ENCODE measurements at regions not wholly inside any gene's neighbourhood (a gene's known extent, or its start where the extent isn't known, plus 50 kb on each side); places are given as distances from the start of the nearest gene placed in this dataset.
A peak's percentile ranks its signal among the peaks of the same experiment; 100 is the strongest.
"Not testable (repeated sequence)": the region's sequence is repeated elsewhere in the genome, so short reads cannot be mapped to it uniquely, and the experiment has no call there.

DNA sequence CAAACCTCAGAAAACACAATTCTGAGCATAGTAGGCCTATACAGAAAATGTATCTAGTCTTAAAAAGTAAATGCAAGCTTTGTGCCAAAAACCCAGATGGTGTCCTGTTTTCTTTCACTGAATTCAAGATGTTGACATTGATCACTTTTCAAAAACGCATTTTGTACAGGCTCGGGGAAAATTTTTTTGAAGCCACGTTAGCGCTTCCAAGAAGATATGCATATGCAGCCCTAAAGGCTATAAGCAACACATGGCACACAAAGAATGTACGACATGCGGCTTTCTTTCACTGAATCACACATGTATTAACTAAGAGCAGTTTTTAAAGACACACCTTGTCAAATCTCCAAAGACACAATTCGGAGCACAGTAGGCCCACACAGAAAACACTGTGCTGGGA lies 115.4 kb downstream of the MRPL57 start:
- no peaks in the 10 kb centered on the region for H3K4me1 Mint-ChIP-seq (ENCODE audit: low read depth)
- H3K4me3 Mint-ChIP-seq = no peak overlapping the region
- no peaks in the 10 kb centered on the region for H3K36me3 Mint-ChIP-seq (ENCODE audit: low read depth)
- no peaks in the 10 kb centered on the region for H3K9me3 Mint-ChIP-seq
- H3K27ac Mint-ChIP-seq = no peak overlapping the region
- peaks cover 4% of the 10 kb centered on the region for H3K27me3 Mint-ChIP-seq (ENCODE audit: low read depth)

- not testable (repeated sequence) for H3K9me3 Mint-ChIP-seq; H3K27me3 Mint-ChIP-seq (ENCODE audit: low read depth); H3K36me3 Mint-ChIP-seq (ENCODE audit: low read depth); H3K4me3 Mint-ChIP-seq
- peak overlapping the region; percentile 45 for H3K27ac Mint-ChIP-seq
- peaks cover 19% of the 10 kb centered on the region for H3K4me1 Mint-ChIP-seq (ENCODE audit: low read depth)
Measured at GRCh38 chr13:21296991-21297390, 120.5 kb downstream of the MRPL57 start.

DNA sequence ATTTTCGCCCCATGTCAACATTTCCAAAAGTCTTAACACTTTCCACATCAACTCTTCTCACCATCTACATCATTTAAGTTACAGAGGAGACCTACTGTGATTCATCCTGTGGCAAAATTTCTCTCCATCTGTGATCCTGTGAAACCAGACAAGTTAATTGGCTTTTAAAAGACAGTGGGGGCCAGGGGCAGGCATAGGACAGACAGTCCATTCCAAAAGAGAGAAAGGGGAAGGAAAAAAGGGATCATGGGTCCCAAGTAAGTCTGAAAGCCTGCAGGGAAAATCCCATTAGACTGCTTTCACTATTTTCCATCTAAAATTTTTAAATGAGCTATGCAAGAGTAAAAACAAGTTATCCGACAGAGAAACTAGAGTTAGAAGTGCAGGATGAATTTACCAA lies 121.0 kb downstream of the MRPL57 start:
- H3K27me3 Mint-ChIP-seq (ENCODE audit: low read depth) = peaks cover 4% of the 10 kb centered on the region
- H3K4me3 Mint-ChIP-seq = peak overlapping the region; percentile 88
- peaks cover under 1% of the 10 kb centered on the region for H3K36me3 Mint-ChIP-seq (ENCODE audit: low read depth)
- peaks cover 19% of the 10 kb centered on the region for H3K4me1 Mint-ChIP-seq (ENCODE audit: low read depth)
- H3K27ac Mint-ChIP-seq = peak overlapping the region; percentile 45
- H3K9me3 Mint-ChIP-seq = no peaks in the 10 kb centered on the region

GRCh38 chr13:21297914-21298831 lies 121.7 kb downstream of the MRPL57 start:
- H3K36me3 Mint-ChIP-seq (ENCODE audit: low read depth) = peaks cover 2% of the 10 kb centered on the region
- peaks cover 19% of the 10 kb centered on the region for H3K4me1 Mint-ChIP-seq (ENCODE audit: low read depth)
- peak overlapping the region; percentile 88 for H3K4me3 Mint-ChIP-seq
- H3K9me3 Mint-ChIP-seq = no peaks in the 10 kb centered on the region
- H3K27ac Mint-ChIP-seq = peak overlapping the region; percentile 79
- peaks cover 4% of the 10 kb centered on the region for H3K27me3 Mint-ChIP-seq (ENCODE audit: low read depth)

DNA sequence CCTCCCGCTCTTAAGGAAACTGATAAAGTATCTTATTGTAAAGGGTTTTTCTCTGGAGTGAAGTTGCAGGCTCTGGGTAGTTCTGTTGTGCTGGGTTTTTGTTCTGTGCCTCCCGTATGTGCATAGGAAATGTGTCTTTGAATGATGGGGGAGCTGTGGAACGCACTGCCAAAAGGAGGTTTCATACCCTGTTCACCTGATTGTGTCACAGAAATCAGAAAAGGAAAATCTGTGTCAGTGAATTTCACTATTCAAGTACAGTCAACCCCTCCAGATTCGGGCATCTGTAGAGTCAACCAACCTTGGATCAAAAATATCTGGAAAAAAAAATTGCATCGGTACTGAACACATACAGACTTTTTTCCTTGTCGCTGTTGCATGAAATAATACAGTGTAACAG lies 127.8 kb downstream of the MRPL57 start:
- no peak overlapping the region for H3K27ac Mint-ChIP-seq
- H3K36me3 Mint-ChIP-seq (ENCODE audit: low read depth) = peaks cover 7% of the 10 kb centered on the region
- no peak overlapping the region for H3K4me3 Mint-ChIP-seq
- peaks cover 5% of the 10 kb centered on the region for H3K4me1 Mint-ChIP-seq (ENCODE audit: low read depth)
- H3K9me3 Mint-ChIP-seq = no peaks in the 10 kb centered on the region
- H3K27me3 Mint-ChIP-seq (ENCODE audit: low read depth) = no peaks in the 10 kb centered on the region

DNA sequence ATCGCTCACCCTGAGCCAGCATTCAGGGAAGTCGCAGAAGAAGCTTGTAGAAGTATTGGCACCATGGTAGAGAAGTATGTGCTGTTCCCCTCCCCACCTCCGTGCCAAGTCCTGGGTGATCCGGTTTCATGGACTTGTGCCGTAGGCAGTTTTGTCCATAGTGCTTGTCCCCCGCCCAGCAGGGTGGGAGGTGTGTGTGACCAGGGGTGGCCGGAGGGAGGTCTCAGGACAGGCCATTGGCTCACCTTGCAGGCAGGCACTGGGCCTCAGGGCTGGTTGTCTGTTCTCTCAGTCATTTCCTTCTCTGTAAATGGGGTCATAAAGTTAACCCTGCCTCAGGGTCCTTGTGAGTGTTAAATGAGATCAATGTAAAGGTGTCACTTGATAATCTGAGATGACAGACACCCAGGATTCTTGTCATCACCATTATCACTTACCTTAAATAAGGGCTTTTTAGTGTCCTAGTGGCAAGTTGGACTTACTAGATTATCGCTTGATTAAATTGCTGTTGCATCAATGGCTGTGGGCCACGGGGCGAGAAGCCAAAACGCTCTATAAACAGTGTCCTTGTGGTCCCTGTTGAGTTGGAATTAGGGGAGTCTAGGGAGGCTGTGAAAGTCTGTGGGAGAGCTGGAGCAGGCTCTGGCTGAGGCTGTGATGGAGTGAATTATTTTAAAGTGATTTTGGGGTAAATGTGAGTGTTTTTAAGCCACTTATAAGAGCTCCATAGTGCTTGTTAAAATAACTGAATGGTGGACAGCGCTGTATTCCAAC lies 130.0 kb downstream of the MRPL57 start:
- H3K36me3 Mint-ChIP-seq (ENCODE audit: low read depth) = peaks cover 16% of the 10 kb centered on the region
- H3K4me1 Mint-ChIP-seq (ENCODE audit: low read depth); H3K27ac Mint-ChIP-seq: not testable (repeated sequence)

GRCh38 chr13:21307158-21307557 lies 130.7 kb downstream of the MRPL57 start:
- not testable (repeated sequence) for H3K27me3 Mint-ChIP-seq (ENCODE audit: low read depth); H3K27ac Mint-ChIP-seq; H3K9me3 Mint-ChIP-seq; H3K4me1 Mint-ChIP-seq (ENCODE audit: low read depth); H3K4me3 Mint-ChIP-seq
- peaks cover 18% of the 10 kb centered on the region for H3K36me3 Mint-ChIP-seq (ENCODE audit: low read depth)

More for the DNA sequence above, 130.0 kb downstream of the MRPL57 start:
- H3K27me3 Mint-ChIP-seq (ENCODE audit: low read depth); H3K4me3 Mint-ChIP-seq; H3K9me3 Mint-ChIP-seq: not testable (repeated sequence)

DNA sequence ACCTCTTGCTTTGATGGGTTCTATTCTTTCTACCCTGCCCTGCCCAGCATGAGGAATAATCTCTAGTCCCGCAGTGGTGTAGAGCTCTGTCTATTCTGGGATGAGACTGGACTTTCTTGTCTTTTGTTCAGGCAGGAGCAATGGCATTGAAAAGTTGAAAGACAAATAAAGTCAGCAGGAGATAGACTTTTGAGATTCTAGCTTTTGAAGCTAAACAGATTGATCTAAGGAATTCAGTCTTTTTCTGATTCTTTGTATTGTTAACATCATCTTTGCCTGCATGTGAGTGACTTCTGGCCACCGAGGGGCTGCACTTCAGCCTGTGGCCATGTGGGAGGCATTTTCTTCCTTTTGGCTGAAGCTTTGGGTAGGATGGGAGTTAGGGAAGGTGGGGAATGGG lies 132.4 kb downstream of the MRPL57 start:
- Mint-ChIP-seq H3K4me3 (no peak overlapping the region), H3K27ac (no peak overlapping the region), H3K27me3 (ENCODE audit: low read depth) (no peaks in the 10 kb centered on the region), H3K36me3 (ENCODE audit: low read depth) (peaks cover 22% of the 10 kb centered on the region), H3K4me1 (ENCODE audit: low read depth) (peaks cover 9% of the 10 kb centered on the region), H3K9me3 (no peaks in the 10 kb centered on the region)

DNA sequence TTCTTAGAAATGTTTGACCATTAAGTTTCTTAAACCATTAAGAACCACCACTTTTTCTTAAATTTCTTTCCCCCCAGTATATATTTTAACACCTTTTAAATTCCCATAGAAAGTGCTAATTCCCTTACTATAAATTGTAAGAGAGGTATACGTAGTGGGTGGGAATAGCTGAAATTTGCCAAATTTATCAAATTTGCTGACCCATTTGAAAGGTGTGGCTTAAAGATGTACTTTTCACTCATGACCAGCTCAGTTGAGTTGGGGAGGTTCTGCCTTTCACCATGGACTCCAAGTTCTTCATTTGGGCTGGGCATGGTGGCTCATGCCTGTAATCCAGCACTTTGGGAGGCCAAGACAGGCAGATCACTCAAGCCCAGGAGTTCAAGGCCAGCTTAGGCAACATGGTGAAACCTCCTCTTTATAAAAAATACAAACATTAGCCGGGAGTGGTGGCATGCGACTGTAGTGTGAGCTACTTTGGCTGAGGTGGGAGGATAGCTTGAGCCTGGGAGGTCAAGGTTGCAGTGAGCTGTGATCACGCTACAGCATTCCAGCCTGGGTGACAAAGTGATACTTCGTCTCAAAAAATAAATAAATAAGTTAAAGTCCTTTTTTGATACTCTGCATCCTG lies 133.2 kb downstream of the MRPL57 start:
- Mint-ChIP-seq H3K4me3 (no peak overlapping the region), H3K9me3 (no peaks in the 10 kb centered on the region), H3K27me3 (ENCODE audit: low read depth) (no peaks in the 10 kb centered on the region), H3K4me1 (ENCODE audit: low read depth) (peaks cover 9% of the 10 kb centered on the region), H3K36me3 (ENCODE audit: low read depth) (peaks cover 18% of the 10 kb centered on the region), H3K27ac (no peak overlapping the region)

DNA sequence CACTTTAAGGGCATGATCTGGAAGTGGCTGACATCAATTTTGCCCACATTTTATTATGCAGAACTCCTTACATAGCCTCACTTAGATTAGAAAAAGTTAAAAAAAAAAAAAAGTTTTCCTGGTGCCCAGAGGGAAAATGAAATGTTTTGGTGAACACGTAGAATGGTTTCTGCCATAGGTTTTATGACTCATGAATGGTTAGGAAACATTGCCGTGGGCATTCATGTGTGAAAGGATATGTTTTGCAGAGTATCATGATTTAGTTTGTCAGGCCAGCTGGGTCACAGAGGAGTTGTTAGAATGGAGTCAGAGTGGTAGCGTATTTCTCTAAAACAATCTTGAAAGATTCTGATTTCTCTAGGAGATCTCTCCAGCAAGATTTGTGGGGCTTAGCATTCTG lies 133.8 kb downstream of the MRPL57 start:
- Mint-ChIP-seq H3K9me3 (no peaks in the 10 kb centered on the region), H3K4me3 (no peak overlapping the region), H3K4me1 (ENCODE audit: low read depth) (peaks cover 9% of the 10 kb centered on the region), H3K27ac (no peak overlapping the region), H3K36me3 (ENCODE audit: low read depth) (peaks cover 18% of the 10 kb centered on the region), H3K27me3 (ENCODE audit: low read depth) (no peaks in the 10 kb centered on the region)

GRCh38 chr13:21314976-21315375 lies 138.5 kb downstream of the MRPL57 start:
- not testable (repeated sequence) for H3K9me3 Mint-ChIP-seq; H3K4me3 Mint-ChIP-seq; H3K27ac Mint-ChIP-seq; H3K27me3 Mint-ChIP-seq (ENCODE audit: low read depth)
- peaks cover 19% of the 10 kb centered on the region for H3K4me1 Mint-ChIP-seq (ENCODE audit: low read depth)
- peaks cover 26% of the 10 kb centered on the region for H3K36me3 Mint-ChIP-seq (ENCODE audit: low read depth)

GRCh38 chr13:21316376-21316775 lies 139.9 kb downstream of the MRPL57 start:
- no peak overlapping the region for H3K4me3 Mint-ChIP-seq
- peaks cover 17% of the 10 kb centered on the region for H3K36me3 Mint-ChIP-seq (ENCODE audit: low read depth)
- peaks cover 3% of the 10 kb centered on the region for H3K9me3 Mint-ChIP-seq

DNA sequence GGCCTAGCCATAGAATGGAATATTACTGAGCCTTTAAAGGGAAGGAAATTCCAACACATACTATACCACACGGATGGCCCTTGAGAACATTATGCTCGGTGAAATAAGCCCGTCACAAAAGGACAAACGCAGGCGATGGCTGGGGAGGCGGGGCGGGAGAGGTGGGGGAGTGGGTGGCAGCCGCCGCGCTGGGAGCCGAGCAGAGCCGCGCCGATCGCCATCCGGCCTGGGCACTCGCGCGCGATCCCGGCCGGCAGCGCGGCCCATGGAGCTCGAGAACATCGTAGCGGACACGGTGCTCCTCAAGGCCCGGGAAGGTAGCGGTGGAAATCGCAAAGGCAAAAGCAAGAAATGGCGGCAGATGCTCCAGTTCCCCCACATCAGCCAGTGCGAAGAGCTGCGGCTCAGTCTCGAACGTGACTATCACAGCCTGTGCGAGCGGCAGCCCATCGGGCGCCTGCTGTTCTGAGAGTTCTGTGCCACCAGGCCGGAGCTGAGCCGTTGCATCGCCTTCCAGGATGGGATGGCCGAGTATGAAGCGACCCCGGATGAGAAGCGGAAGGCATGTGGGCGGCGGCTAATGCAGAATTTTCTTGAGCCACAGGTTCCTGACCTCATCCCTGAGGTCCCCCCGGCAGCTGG lies 140.1 kb downstream of the ZDHHC20 start:
- Mint-ChIP-seq H3K4me1 (ENCODE audit: low read depth) (peaks cover 10% of the 10 kb centered on the region), H3K4me3 (no peak overlapping the region), H3K27me3 (ENCODE audit: low read depth) (no peaks in the 10 kb centered on the region), H3K36me3 (ENCODE audit: low read depth) (peaks cover 9% of the 10 kb centered on the region), H3K9me3 (peaks cover 3% of the 10 kb centered on the region), H3K27ac (no peak overlapping the region)

More at GRCh38 chr13:21316376-21316775, 139.9 kb downstream of the MRPL57 start:
- Mint-ChIP-seq H3K4me1 (ENCODE audit: low read depth) (peaks cover 10% of the 10 kb centered on the region), H3K27ac (peak overlapping the region; percentile 43), H3K27me3 (ENCODE audit: low read depth) (no peaks in the 10 kb centered on the region)
